HUDEP-2 (cell line): ENCODE measurements at regions not wholly inside any gene's neighbourhood (a gene's known extent, or its start where the extent isn't known, plus 50 kb on each side); places are given as distances from the start of the nearest gene placed in this dataset.
"Not testable (repeated sequence)": the region's sequence is repeated elsewhere in the genome, so short reads cannot be mapped to it uniquely, and the experiment has no call there.

Experiments
- DNase-seq, 76 experiments: peaks; one replicate each; lab custom pipeline; 2025; ENCODE audit not compliant: unreplicated experiment in 76 of 76; lab: John Stamatoyannopoulos, UW

- DNase-seq: no peak
Observed at GRCh38 chr5:9765419-9766140, 135.4 kb upstream of the TAS2R1 start.

DNA sequence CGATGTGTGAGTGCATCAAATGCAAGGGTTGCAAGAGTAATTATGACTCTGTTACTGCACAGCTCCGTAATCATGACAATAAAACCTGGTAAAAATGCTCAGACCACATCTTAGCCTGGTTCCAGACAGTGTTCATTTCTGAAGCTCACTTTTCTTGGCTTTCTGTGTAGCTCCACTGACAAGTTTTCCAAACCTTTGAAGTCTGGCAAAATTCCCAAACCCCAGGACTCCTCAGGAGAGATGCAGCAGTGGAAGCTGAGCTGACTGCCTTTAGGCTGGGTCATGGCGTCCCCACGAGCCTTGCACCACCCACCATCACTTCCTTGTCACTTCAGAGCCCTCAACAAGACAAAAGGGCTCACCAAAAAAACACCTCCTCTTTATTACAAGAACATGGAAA is 131.6 kb upstream of the TAS2R1 start:
- no peak for DNase-seq

GRCh38 chr5:9752670-9753069 is 122.5 kb upstream of the TAS2R1 start:
- not testable (repeated sequence) for DNase-seq

DNA sequence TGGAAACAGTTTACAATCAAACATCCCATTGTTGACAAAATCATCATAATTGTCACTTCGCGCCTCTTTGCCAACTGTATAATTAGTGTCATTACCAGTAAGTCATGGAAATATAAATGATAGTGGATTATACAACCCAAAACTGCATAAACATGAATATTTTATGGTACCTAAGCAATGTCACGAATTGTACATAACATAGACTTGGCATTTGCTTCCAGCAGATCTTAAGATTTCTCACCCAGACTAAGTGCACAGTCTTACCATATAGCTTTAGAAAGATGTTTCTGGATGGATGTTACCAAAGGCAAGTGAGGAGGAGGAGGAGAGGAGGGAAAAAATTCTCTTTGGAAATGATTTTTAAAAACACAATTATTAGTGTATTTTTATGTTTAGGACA is 113.4 kb upstream of the TAS2R1 start:
- no peak for DNase-seq

DNA sequence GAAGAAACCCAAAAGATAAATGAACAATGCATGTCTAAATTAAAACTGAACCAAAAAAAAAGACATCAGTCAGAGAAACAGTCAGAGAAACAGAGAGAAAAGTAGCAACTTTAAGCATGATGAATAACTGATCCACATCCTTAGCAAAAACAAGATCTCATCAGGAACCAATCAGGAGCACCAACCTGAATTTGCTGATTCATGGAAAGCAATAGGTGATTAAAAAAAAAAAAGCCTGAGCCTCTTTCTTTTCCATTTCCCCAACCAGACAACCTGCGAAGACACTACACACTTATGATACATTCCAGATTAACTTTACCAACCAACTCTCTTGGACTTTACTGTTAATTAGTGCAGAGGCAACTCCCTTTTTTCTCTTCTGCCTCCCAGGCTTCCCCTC is 112.7 kb upstream of the TAS2R1 start:
- no peak for DNase-seq

DNA sequence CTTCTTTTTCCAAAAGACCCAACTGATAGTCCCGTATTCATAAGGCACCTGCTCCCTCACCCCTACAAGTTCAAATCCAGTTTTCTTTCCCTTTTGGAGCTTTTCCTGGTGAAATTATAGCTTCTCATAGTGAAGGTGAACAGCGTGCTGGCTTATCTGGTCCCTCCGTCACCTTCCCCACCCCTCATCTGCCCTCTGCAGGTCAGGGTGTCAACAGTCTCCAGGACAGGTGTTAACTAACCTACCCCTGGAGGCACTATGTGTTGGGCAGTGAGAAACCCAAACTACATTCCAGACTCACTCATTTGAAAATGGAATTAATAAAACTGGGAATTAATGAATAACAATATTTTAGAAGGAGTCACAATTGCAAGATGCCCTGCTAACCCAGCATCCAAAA is 109.0 kb upstream of the TAS2R1 start:
- no peak for DNase-seq

GRCh38 chr5:9737265-9737664 is 107.1 kb upstream of the TAS2R1 start:
- DNase-seq: no peak

- no peak for DNase-seq
Observed at GRCh38 chr5:9733486-9733885, 103.3 kb upstream of the TAS2R1 start.

DNA sequence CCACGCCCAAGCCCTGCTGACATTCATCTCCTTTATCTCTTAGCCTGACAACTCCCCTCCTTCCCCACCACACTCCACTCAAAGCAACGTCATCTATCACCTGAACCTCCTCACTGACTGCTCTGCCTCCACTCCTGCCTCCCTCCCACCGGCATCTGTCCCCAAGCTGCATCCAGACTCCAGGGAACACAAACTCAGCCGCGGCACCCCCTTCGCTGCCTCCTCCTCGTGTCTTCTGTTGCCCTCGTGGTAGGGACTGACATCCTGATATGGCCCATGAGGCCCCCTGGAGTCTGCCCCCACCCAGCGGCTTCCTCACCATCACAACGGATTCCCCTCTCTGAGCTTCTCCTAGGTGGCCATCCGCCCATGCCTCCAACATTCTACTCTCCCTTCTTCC is 101.0 kb upstream of the TAS2R1 start:
- DNase-seq: no peak

GRCh38 chr5:9728261-9728660 is 98.1 kb upstream of the TAS2R1 start:
- no peak for DNase-seq

- DNase-seq: no peak
Observed at GRCh38 chr5:9726931-9727330, 96.8 kb upstream of the TAS2R1 start.

GRCh38 chr5:9725265-9725664 is 95.1 kb upstream of the TAS2R1 start:
- not testable (repeated sequence) for DNase-seq

DNA sequence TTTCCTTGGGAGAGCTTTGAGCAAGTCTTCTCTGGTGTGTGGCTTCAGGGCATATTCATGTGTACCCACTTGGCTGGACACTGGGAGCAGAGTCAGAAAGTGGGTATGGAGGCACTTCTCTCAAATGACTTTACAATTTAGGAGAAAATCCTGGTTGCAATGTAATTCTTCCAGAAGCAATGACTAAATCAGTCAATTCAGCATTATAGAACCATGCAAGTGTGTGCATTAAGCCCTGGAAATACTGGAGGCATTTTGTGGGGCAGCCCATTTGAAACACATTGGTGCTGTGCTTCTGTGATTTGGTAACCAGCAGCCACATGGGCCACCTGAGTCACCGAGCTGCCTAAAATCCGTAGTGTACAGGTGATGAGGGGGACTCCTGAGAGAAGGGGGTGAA is 94.6 kb upstream of the TAS2R1 start:
- DNase-seq: no peak

DNA sequence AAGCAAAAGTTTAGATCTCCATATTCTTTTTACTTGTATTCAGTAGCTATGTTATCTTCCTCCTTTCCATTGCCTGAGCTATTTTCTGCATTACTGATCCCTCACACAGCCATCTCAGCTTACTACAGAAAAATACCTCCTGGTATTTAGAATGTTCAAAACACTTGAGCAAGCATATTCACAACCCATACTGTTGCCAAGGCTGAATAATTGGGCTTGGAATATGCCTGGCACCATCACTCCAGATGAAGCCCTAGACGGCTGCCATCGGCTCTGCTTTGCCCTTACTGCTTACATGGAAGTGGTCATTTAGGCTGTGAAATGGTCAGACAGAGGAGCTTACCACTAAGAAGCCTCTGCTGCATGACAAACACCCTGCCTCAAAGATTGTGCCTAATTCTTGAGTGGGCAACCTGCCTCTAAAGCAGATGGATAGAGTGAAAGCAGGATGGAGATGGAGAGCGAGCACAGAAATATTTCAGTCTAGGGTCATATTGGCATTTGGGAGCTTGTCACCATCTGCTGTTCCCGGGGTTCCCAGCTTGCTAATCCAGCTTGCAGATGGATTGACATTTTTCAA is 92.5 kb upstream of the TAS2R1 start:
- DNase-seq: no peak

GRCh38 chr5:9721161-9721560 is 91.0 kb upstream of the TAS2R1 start:
- no peak for DNase-seq

DNA sequence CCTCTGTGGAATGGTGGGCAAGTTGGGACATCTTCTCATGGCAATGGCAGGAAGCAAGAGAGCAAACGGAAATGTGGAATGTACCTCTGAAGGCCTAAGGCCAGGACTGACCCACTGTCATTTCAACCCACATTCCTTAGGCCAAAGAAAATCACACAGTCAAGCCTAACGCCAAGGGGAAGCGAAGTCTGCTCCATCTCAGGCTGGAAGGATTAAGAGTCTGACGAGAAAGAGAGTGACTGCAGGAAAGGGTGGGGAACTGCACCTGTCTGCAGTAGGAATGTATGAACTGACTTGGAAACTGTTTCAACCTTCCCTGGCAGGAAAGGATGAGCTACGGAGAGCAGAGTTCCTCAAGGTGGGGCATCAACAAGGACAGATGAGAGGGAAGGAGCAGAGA is 90.2 kb upstream of the TAS2R1 start:
- DNase-seq: no peak

GRCh38 chr5:9716838-9717281 is 86.7 kb upstream of the TAS2R1 start:
- no peak for DNase-seq

- DNase-seq: no peak
Observed at GRCh38 chr5:9715891-9716335, 85.8 kb upstream of the TAS2R1 start.

DNA sequence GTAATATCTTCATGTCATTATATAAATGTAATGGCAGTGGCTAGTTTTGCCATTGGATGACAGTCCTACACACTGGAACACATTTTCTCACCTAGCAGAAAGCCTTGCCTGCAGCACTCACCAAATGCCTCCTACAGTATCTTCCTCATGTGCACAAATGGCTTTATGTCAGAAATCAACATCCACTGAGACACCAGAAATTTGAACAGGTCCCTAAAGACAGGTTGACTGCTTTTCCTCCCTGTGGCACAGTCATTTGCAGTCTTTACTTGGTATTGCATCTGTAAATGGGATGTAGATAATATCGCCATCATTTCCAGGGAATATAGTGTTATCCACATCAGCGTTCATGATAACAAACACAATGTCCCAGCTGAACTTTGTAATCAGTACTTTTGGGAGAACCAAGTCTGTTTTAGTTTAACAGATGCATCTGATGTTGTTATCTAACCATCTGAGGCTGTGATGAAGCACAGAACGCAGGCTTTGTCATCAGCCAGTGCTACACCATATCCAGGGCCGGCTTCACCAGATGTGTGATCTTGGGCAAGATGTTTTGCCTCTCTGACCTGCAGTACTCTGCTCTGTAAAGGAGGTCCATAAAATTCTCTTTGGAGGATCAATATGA is 83.9 kb upstream of the TAS2R1 start:
- no peak for DNase-seq

DNA sequence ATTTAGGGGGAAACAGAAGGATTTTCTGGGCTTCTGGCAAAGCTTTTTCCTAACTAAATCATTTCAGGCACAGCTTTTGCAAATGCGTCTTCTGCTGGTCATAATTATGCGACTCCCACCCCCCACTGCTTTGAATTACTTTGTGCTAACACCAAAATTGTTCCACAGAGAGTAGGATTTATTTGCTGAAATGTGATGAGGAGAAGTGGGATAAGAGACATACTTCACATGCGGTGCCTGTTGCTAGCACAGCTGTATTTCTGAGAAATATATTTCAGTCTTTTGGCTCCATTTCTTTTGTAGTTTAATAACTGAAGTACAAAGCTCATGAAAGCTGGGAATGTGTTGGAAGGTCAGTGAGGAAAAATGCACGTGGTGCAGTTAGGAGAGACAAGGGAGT is 83.2 kb upstream of the TAS2R1 start:
- no peak for DNase-seq

GRCh38 chr5:9712911-9713310 is 82.8 kb upstream of the TAS2R1 start:
- no peak for DNase-seq

DNA sequence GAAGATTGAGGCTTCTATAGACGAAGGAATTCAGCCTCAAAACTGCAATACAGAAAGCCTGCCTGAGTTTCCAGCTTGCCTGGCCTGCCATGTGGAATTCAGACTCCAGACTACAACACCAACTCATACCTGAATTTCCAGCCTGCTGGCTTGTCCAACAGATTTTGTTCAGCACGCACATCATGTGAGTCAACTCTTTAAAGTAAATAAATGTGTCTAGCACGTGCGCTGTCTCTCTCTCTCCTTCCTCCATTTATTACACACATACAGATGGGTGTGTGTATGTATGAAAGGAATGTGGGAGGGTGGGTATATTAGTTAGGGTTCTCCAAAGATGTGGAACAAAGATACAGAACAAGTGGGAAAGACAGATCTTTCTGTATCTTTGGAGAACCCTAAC is 82.4 kb upstream of the TAS2R1 start:
- DNase-seq: no peak
